Mucosa of gallbladder (tissue), 1 donor: ENCODE measurements at regions not wholly inside any gene's neighbourhood (a gene's known extent, or its start where the extent isn't known, plus 50 kb on each side); places are given as distances from the start of the nearest gene placed in this dataset.
"Not testable (repeated sequence)": the region's sequence is repeated elsewhere in the genome, so short reads cannot be mapped to it uniquely, and the experiment has no call there.

Source experiments
- DNase-seq: peaks from one replicate; pipeline ENCODE4 v3.0.0-alpha.2; 2020; ENCODE audit warnings: low spot score
- donor health status: DM: no; HTN: no; CAD: no.

- no peak for DNase-seq
Measured at GRCh38 chr14:101634850-101635748, 73.8 kb downstream of the DIO3 start.

GRCh38 chr14:101635749-101636560 is 74.7 kb downstream of the DIO3 start:
- no peak for DNase-seq

GRCh38 chr14:101639241-101639833 is 78.0 kb downstream of the DIO3 start:
- DNase-seq, result no peak

DNA sequence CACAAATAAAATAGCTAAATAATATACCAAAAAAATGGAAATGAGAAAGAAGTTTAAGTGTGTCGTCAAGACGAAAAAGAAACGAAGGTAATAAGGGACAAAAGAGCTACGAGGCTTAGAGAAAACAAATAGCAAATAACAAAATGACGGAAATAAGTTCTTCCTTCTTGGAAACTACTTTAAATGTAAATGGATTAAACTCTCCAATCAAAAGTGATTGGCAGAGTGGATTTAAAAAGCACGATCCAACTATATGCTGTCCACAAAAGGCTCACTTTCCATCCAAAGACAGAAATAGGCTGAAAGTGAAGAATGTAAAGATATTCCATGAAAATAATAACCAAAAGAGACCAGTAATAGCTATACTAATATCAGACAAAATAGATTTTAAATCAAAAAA is 82.4 kb downstream of the DIO3 start:
- no peak for DNase-seq

DNA sequence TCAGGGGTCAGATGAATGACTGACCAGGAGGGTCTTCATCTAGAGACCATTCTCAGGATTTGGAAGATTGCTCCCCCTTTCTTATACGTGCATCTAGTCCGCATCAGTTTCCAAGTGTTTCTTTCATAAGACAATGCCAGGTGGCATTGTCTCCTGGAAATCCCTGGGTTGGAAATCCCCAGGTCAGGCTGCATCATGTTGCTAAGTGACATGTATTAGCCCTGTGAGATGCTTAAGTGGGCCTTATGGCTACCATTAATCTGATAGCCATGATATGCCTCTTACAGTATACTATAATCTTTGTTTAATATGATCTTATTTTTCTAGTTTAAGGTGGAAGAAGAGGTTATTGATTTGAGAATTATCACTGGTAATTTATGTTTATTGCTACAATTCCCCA is 92.8 kb downstream of the DIO3 start:
- no peak for DNase-seq

- no peak for DNase-seq
Measured at GRCh38 chr14:101657372-101657771, 96.1 kb downstream of the DIO3 start.

- peak; percentile 27 for DNase-seq
Measured at GRCh38 chr14:101665478-101666078, 95.9 kb upstream of the PPP2R5C start.

GRCh38 chr14:101666264-101666663 is 95.2 kb upstream of the PPP2R5C start:
- no peak for DNase-seq

- no peak for DNase-seq
Measured at GRCh38 chr14:101669629-101670028, 91.9 kb upstream of the PPP2R5C start.

- no peak for DNase-seq
Measured at GRCh38 chr14:101673873-101674272, 87.6 kb upstream of the PPP2R5C start.

DNA sequence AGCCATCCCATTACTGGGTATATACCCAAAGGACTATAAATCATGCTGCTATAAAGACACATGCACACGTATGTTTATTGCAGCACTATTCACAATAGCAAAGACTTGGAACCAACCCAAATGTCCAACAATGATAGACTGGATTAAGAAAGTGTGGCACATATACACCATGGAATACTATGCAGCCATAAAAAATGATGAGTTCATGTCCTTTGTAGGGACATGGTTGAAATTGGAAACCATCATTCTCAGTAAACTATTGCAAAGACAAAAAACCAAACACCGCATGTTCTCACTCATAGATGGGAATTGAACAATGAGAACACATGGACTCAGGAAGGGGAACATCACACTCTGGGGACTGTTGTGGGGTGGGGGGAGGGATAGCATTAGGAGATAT is 85.7 kb upstream of the PPP2R5C start:
- DNase-seq, result not testable (repeated sequence)

DNA sequence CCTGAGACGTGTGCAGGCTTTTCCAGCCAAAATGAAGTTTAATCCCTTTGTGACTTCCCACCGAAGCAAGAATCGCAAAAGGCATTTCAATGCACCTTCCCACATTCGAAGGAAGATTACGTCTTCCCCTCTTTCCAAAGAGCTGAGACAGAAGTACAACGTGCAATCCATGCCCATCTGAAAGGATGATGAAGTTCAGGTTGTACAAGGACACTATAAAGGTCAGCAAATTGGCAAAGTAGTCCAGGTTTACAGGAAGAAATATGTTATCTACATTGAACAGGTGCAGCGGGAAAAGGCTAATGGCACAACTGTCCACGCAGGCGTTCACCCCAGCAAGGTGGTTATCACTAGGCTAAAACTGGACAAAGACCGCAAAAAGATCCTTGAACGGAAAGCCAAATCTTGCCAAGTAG is 83.6 kb upstream of the PPP2R5C start:
- DNase-seq, result not testable (repeated sequence)

- DNase-seq, result no peak
Measured at GRCh38 chr14:101681795-101682194, 79.7 kb upstream of the PPP2R5C start.

GRCh38 chr14:101683365-101683764 is 78.1 kb upstream of the PPP2R5C start:
- DNase-seq, result no peak

- no peak for DNase-seq
Measured at GRCh38 chr14:101687756-101688546, 73.6 kb upstream of the PPP2R5C start.

GRCh38 chr14:101689039-101689501 is 72.4 kb upstream of the PPP2R5C start:
- DNase-seq, result no peak

DNA sequence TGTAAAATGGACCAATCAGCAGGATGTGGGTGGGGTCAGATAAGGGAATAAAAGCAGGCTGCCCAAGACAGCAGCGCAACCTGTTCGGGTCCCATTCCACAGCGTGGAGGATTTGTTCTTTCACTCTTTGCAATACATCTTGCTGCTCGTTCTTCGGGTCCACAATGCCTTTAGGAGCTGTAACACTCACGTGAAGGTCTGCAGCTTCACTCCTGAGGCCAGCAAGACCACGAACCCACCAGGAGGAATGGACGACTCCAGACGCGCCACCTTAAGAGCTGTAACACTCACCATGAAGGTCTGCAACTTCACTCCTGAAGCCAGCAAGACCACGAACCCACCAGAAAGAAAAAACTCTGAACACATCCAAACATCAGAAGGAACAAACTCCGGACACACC is 71.5 kb upstream of the PPP2R5C start:
- not testable (repeated sequence) for DNase-seq

DNA sequence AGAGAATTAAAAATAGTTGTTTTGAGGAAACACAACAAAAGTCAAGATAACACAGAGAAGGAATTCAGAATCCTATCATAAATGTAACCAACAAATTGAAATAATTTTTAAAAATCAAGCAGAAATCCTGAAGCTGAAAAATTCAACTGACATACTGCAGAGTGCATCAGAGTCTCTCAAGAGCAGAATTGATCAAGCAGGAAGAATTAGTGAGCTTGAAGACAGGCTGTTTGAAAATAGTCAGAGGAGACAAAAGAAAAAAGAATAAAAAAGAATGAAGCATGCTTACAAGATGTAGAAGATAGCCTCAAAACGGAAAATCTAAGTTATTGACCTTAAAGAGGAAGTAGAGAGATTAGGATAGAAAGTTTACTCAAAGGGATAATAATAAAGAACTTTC is 65.8 kb upstream of the PPP2R5C start:
- no peak for DNase-seq

GRCh38 chr14:101704140-101704539 is 57.4 kb upstream of the PPP2R5C start:
- DNase-seq, result no peak

- DNase-seq, result peak; percentile 54
Measured at GRCh38 chr14:101705733-101706508, 55.6 kb upstream of the PPP2R5C start.
